Mesenchymal stem cell (in vitro differentiated cells and primary cell): ENCODE measurements at regions not wholly inside any gene's neighbourhood (a gene's known extent, or its start where the extent isn't known, plus 50 kb on each side); places are given as distances from the start of the nearest gene placed in this dataset.
A peak's percentile ranks its signal among the peaks of the same experiment; 100 is the strongest.

Experiments
- DNase-seq: peaks from one replicate; pipeline ENCODE4 v3.0.0-alpha.2; 2013
- H2AFZ ChIP-seq: one replicate; pipeline ENCODE4 v1.6.1; 2013; ENCODE audit warnings: low read depth, mild to moderate bottlenecking, control low read depth, inconsistent platforms, low read length, moderate library complexity
- H2AK5ac ChIP-seq: 2 replicates; pipeline ENCODE4 v1.6.1; 2013; ENCODE audit warnings: low read length, moderate library complexity, mild to moderate bottlenecking, inconsistent platforms; ENCODE audit not compliant: severe bottlenecking
- H2BK120ac ChIP-seq: one replicate; pipeline ENCODE4 v1.6.1; 2013; ENCODE audit warnings: low read depth, mild to moderate bottlenecking, inconsistent platforms, low read length, moderate library complexity
- H2BK12ac ChIP-seq, 2 experiments: one replicate each; pipeline ENCODE4 v1.6.1; 2013; ENCODE audit warnings: inconsistent platforms in 2 of 2, low read length in 2 of 2, mild to moderate bottlenecking in 2 of 2, moderate library complexity in 2 of 2, control low read depth in 1 of 2
- H2BK15ac ChIP-seq: one replicate; pipeline ENCODE4 v1.6.1; 2013; ENCODE audit warnings: mild to moderate bottlenecking, low read depth, inconsistent platforms; ENCODE audit not compliant: poor library complexity, severe bottlenecking
- H2BK5ac ChIP-seq: 2 replicates; pipeline ENCODE4 v1.6.1; 2013; ENCODE audit warnings: low read depth, mild to moderate bottlenecking, low read length, control low read depth, inconsistent platforms; ENCODE audit not compliant: poor library complexity, severe bottlenecking
- H3K14ac ChIP-seq, 2 experiments: one replicate each; pipeline ENCODE4 v1.6.1; 2013; ENCODE audit warnings: inconsistent platforms in 2 of 2, low read length in 2 of 2, control low read depth in 1 of 2, mild to moderate bottlenecking in 1 of 2, moderate library complexity in 1 of 2
- H3K18ac ChIP-seq, 2 experiments: one replicate each; pipeline ENCODE4 v1.6.1; 2013; ENCODE audit warnings: inconsistent platforms in 2 of 2, low read length in 2 of 2, control low read depth in 1 of 2, low read depth in 1 of 2, mild to moderate bottlenecking in 1 of 2
- H3K23ac ChIP-seq, 2 experiments: one replicate each; pipeline ENCODE4 v1.6.1; 2013; ENCODE audit warnings: inconsistent platforms in 2 of 2, low read length in 2 of 2, mild to moderate bottlenecking in 2 of 2, moderate library complexity in 2 of 2, control low read depth in 1 of 2
- H3K27ac ChIP-seq: 2 replicates; pipeline ENCODE4 v1.5.1; 2013; ENCODE audit warnings: mild to moderate bottlenecking, moderate library complexity, low read length, control low read depth, inconsistent platforms; ENCODE audit not compliant: poor library complexity, severe bottlenecking
- H3K27me3 ChIP-seq, 2 experiments: 2 replicates each; pipeline versions ENCODE4 v1.6.1 to v1.7.0; 2013; ENCODE audit warnings: low read length in 2 of 2, mild to moderate bottlenecking in 2 of 2, moderate library complexity in 2 of 2, control low read depth in 1 of 2, inconsistent platforms in 1 of 2; ENCODE audit not compliant: control insufficient read depth in 1 of 2, insufficient read depth in 1 of 2
- H3K36me3 ChIP-seq, 2 experiments: 2 replicates each; pipeline versions ENCODE4 v1.6.1 to v1.7.0; 2013; ENCODE audit warnings: low read length in 2 of 2, control low read depth in 1 of 2, inconsistent platforms in 1 of 2, low read depth in 1 of 2, mild to moderate bottlenecking in 1 of 2; ENCODE audit not compliant: insufficient read depth in 2 of 2, control insufficient read depth in 1 of 2
- H3K4ac ChIP-seq, 2 experiments: one replicate each; pipeline ENCODE4 v1.6.1; 2013; ENCODE audit warnings: inconsistent platforms in 2 of 2, low read length in 2 of 2, mild to moderate bottlenecking in 2 of 2, moderate library complexity in 2 of 2, control low read depth in 1 of 2, low read depth in 1 of 2
- H3K4me1 ChIP-seq: 2 replicates; pipeline ENCODE4 v1.6.1; 2013; ENCODE audit warnings: low read depth, low read length, control low read depth; ENCODE audit not compliant: control insufficient read depth, insufficient read depth
- H3K4me2 ChIP-seq: 2 replicates; pipeline ENCODE4 v1.6.1; 2013; ENCODE audit warnings: low read length, mild to moderate bottlenecking, inconsistent platforms; ENCODE audit not compliant: poor library complexity, severe bottlenecking
- H3K4me3 ChIP-seq, 2 experiments: 2 replicates each; pipeline versions ENCODE4 v1.5.1 to v1.7.0; 2013; ENCODE audit warnings: low read length in 2 of 2, mild to moderate bottlenecking in 2 of 2, control low read depth in 1 of 2, low read depth in 1 of 2; ENCODE audit not compliant: insufficient read depth in 1 of 2
- H3K79me1 ChIP-seq: replicated peaks from 2 replicates; pipeline ENCODE4 v1.6.1; 2013; ENCODE audit warnings: mild to moderate bottlenecking, control low read depth, low read length, inconsistent platforms; ENCODE audit not compliant: poor library complexity, severe bottlenecking
- H3K9ac ChIP-seq: 2 replicates; pipeline ENCODE4 v1.7.0; 2013; ENCODE audit warnings: mild to moderate bottlenecking, low read length, moderate library complexity
- H3K9me3 ChIP-seq: 2 replicates; pipeline ENCODE4 v1.7.0; 2013; ENCODE audit warnings: mild to moderate bottlenecking, low read length; ENCODE audit not compliant: control insufficient read depth
- H4K8ac ChIP-seq: one replicate; pipeline ENCODE4 v1.6.1; 2013; ENCODE audit warnings: inconsistent platforms, mild to moderate bottlenecking, low read length, moderate library complexity
- H4K91ac ChIP-seq: one replicate; pipeline ENCODE4 v1.6.1; 2013; ENCODE audit warnings: mild to moderate bottlenecking, low read length, inconsistent platforms
- WGBS: methylation state at CpG from one replicate; pipeline ENCODE4 v1.1.7; 2013; ENCODE audit warnings: mixed read lengths; 5-methylcytosine and 5-hydroxymethylcytosine counted together

- Histone ChIP-seq H2BK120ac (no peak overlapping the region), H3K4me1 (no peaks in the 10 kb centered on the region), H3K79me1 (no peaks in the 10 kb centered on the region), H3K23ac (no peak overlapping the region), H3K14ac (no peak overlapping the region), H2BK5ac (no peak overlapping the region), H3K9me3 (no peaks in the 10 kb centered on the region), H3K4ac (no peak overlapping the region), H3K18ac (no peak overlapping the region), H3K9ac (no peak overlapping the region), H3K4me3 (no peak overlapping the region), H2AFZ (no peak overlapping the region), H4K8ac (no peak overlapping the region), H2AK5ac (no peak overlapping the region), H3K4me2 (no peak overlapping the region), H4K91ac (no peak overlapping the region), H3K27me3 (no peaks in the 10 kb centered on the region), H3K27ac (peak overlapping the region; percentile 35), H2BK15ac (no peak overlapping the region), H2BK12ac (no peak overlapping the region), H3K36me3 (no peaks in the 10 kb centered on the region)
- DNase-seq, result no peak
Measured at GRCh38 chr11:26143566-26144290, 188.2 kb upstream of the ANO3 start.

DNA sequence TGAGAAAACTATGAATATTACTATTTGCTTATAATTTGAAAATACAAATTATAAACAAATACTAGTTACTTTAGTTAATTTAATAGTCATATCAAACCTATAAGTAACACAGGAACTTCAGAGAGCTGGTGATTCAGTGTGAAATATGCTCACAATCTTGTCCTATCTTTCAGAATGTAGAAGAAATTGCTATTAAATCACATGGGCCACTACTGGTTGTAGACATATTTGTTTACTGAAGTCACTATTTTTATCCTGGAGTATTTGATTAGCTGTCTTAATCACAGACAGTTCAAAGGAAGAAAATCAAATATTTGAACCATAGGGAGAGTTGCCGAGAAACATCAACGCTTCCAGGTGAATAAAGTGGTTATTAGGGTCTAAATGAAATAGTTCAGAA is 187.6 kb upstream of the ANO3 start:
- Histone ChIP-seq H4K8ac (no peak overlapping the region), H3K9me3 (no peaks in the 10 kb centered on the region), H3K9ac (no peak overlapping the region), H3K14ac (no peak overlapping the region), H3K4me3 (no peak overlapping the region), H2AFZ (no peak overlapping the region), H4K91ac (no peak overlapping the region), H3K4me2 (no peak overlapping the region), H3K4me1 (no peaks in the 10 kb centered on the region), H3K4ac (no peak overlapping the region), H2BK5ac (no peak overlapping the region), H3K27ac (no peak overlapping the region), H3K18ac (no peak overlapping the region), H3K36me3 (no peaks in the 10 kb centered on the region), H2AK5ac (no peak overlapping the region), H3K79me1 (no peaks in the 10 kb centered on the region), H2BK15ac (no peak overlapping the region), H2BK12ac (no peak overlapping the region), H2BK120ac (no peak overlapping the region), H3K23ac (no peak overlapping the region), H3K27me3 (no peaks in the 10 kb centered on the region)
- no peak for DNase-seq
- 92% methylated on average over 2 of the region's 2 CpGs for WGBS

DNA sequence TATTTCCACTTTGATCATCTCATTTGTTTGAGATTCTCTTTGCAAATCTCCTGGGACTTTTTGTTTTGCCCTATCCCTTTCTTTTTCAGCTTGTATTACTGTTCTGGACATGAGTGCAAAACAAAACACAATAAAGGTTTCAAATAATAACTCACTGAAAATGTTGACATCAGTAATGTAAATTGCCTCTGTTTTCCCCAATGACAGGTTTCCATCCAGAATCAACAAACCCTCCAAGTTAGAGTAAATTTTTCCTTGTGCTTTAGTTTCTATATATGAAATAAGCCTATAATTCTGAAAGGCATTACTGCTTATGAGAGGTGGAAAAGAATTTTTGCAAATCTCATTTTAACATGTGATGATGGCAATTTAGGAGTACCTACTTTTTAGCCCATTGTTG is 187.0 kb upstream of the ANO3 start:
- Histone ChIP-seq H3K36me3 (no peaks in the 10 kb centered on the region), H3K27me3 (no peaks in the 10 kb centered on the region), H3K4me3 (no peak overlapping the region), H2BK12ac (no peak overlapping the region), H3K79me1 (no peaks in the 10 kb centered on the region), H3K4ac (no peak overlapping the region), H2AFZ (no peak overlapping the region), H3K4me1 (no peaks in the 10 kb centered on the region), H2BK120ac (no peak overlapping the region), H4K8ac (no peak overlapping the region), H3K23ac (no peak overlapping the region), H3K9me3 (no peaks in the 10 kb centered on the region), H2BK15ac (no peak overlapping the region), H2BK5ac (no peak overlapping the region), H2AK5ac (no peak overlapping the region), H3K18ac (no peak overlapping the region), H3K4me2 (no peak overlapping the region), H3K14ac (no peak overlapping the region), H4K91ac (no peak overlapping the region), H3K9ac (no peak overlapping the region), H3K27ac (no peak overlapping the region)
- no peak for DNase-seq

GRCh38 chr11:26149585-26149984 is 182.3 kb upstream of the ANO3 start:
- no peak overlapping the region for H3K23ac ChIP-seq
- no peaks in the 10 kb centered on the region for H3K79me1 ChIP-seq
- no peak overlapping the region for H2BK120ac ChIP-seq
- H3K9me3 ChIP-seq, result no peaks in the 10 kb centered on the region
- no peak overlapping the region for H3K18ac ChIP-seq
- H2AFZ ChIP-seq, result no peak overlapping the region
- H3K14ac ChIP-seq, result no peak overlapping the region
- no peak overlapping the region for H3K27ac ChIP-seq
- H2AK5ac ChIP-seq, result no peak overlapping the region
- H3K4me3 ChIP-seq, result no peak overlapping the region
- H3K4ac ChIP-seq, result no peak overlapping the region
- H3K36me3 ChIP-seq, result no peaks in the 10 kb centered on the region
- no peaks in the 10 kb centered on the region for H3K4me1 ChIP-seq
- H4K91ac ChIP-seq, result no peak overlapping the region
- H2BK15ac ChIP-seq, result no peak overlapping the region
- H4K8ac ChIP-seq, result no peak overlapping the region
- no peak overlapping the region for H2BK12ac ChIP-seq
- H3K27me3 ChIP-seq, result no peaks in the 10 kb centered on the region
- WGBS, result 94% methylated on average over 21 of the region's 21 CpGs
- no peak for DNase-seq
- no peak overlapping the region for H2BK5ac ChIP-seq
- no peak overlapping the region for H3K4me2 ChIP-seq
- no peak overlapping the region for H3K9ac ChIP-seq
